Activated naive CD4-positive, alpha-beta T cell treated with anti-CD3 and anti-CD28 coated beads, Interleukin-2, amount 50 U/mL, for 16 hours (primary cell): ENCODE measurements at regions not wholly inside any gene's neighbourhood (a gene's known extent, or its start where the extent isn't known, plus 50 kb on each side); places are given as distances from the start of the nearest gene placed in this dataset.
"Not testable (repeated sequence)": the region's sequence is repeated elsewhere in the genome, so short reads cannot be mapped to it uniquely, and the experiment has no call there.

Experiments
- DNase-seq: peaks from one replicate; pipeline ENCODE4 v3.0.0-alpha.2; 2020

DNA sequence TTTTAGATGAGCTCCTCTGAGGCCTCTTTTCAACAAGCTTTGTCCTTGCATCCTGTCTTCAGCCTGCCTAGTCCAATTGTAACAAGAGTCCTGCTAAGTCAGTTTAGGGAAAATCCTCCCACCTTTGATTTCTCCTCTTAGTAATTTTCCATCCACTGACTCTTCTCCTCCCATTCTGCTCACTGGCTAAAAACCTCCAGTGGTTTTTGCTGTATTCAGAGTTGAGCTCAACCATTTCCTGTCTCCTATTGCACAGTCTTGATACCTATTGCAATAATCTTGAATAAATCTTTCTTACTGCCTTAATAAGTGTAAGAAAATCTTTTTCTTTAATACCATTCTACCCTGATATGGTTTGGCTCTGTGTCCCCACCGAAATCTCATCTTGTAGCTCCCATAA, 117.8 kb upstream of the ENPP6 start:
- DNase-seq: no peak

DNA sequence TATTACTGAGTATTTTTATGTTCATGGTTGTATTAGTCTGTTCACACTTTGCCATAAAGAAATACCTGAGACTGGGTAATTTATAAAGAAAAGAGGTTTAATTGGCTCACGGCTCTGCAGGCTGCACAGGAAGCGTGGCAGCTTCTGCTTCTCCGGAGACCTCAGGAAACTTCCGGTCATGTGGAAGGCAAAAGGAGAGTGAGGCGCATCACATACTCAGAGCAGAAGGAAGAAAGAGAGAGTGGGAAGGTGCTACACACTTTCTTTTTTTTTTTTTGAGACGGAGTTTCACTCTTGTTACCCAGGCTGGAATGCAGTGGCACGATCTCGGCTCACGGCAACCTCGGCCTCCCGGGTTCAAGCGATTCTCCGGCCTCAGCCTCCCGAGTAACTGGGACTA, 115.8 kb upstream of the ENPP6 start:
- DNase-seq: not testable (repeated sequence)

DNA sequence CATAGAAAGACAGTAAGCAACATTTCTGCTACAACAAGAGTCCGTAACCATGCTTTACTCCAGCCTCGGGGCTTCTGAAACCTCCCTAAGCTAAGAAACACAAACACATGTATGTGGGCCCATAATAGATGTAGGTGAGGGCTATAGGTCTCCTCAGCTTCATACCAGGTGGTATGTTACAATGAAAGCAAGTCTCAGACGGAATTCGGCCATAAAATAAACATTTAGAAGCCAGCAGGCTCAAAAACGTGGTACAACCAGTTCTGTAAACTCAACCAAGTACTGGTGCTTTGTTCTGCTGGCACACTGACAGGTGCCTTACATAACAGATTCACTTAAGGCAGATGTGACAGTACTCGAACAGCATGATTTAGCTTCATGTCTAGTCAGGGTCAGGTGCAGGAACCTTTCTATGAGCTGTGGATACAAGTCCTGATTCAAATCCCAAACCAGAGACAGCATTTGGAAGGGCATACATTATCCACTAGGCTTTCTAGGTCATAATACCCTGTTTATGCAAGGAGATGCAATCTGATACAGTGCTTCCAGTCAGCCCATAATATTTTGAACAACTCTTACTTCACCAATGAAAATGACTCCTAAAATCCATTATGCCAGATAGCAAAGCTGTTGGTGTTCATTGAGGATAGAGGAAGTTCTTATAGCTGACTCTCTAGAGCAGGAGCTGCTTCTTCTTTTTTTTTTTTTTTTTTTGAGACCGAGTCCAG, 113.8 kb upstream of the ENPP6 start:
- DNase-seq: no peak

DNA sequence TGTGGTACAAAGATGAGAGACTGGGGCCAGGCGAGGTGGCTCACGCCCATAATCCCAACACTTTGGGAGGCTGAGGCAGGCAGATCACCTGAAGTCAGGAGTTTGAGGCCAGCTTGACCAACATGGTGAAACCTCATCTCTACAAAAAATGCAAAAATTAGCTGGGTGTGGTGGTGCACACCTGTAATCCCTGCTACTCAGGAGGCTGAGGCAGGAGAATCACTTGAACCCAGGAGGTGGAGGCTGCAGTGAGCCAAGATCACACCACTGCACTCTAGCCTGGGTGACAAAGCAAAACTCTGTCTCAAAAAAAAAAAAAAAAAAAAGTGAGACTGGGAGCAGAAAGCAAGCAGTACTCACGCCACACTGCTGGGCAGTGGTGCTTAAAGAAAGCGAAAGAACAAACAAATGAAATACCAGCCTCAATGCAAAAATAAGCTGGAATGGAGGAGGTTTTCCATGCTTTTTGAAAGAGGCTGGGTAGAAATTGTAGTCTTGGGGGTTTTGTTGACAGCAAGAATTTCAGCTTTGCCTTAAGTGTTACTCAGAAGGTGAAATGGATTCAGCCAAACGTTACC, 112.9 kb upstream of the ENPP6 start:
- DNase-seq: not testable (repeated sequence)

DNA sequence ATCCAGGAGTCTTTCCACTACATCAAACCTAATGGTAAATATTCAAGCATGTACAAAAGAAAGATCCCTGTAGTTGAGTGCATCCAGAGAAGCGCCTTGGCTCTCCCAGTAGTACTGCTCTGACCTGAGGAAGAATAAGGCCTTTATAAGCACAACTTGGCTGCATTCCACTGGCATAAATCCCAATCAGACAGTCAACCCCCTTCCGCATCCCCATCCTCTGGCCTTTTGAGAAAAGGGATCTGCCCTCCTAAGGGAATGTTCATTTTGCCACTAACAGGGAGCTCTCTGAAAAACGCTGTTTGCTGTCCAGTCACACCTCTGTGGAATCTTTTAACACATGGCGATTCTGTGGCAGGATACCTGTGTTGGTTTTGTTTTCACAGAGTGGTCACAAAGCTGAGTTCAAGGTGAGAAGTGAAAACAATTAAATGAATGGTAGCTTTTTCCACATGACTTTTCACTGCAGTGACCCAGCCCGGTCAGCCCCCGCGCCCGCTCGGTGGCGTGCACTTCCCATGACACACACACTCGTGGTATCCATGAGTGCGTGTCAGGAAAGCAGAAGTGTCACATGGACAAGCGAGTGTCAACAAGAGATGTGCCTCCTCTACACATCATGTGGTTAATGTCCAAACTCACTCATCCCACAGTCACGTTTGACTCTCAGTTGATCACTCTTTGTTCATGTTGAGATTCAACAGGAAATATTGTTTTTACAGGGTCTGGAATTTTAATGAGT, 112.2 kb upstream of the ENPP6 start:
- no peak for DNase-seq

DNA sequence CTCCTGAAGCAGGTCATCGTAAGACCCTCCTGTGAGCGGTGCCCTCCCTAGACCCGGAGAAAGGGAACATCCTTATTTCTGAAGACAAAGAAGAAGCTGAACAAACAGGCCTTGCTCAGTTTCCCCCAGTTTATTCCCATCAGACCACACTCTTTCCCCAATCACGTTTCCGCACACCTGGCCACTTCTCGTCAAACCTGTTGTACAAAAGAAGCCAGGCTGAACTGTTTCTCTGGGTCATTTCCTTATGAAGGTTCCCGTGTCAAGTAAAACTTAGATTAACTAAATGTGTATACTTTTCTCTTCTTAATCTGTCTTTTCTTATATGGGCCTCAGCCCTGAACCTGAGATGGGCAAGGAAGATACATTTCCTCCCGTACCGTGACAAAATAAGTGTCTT, 111.6 kb upstream of the ENPP6 start:
- no peak for DNase-seq

DNA sequence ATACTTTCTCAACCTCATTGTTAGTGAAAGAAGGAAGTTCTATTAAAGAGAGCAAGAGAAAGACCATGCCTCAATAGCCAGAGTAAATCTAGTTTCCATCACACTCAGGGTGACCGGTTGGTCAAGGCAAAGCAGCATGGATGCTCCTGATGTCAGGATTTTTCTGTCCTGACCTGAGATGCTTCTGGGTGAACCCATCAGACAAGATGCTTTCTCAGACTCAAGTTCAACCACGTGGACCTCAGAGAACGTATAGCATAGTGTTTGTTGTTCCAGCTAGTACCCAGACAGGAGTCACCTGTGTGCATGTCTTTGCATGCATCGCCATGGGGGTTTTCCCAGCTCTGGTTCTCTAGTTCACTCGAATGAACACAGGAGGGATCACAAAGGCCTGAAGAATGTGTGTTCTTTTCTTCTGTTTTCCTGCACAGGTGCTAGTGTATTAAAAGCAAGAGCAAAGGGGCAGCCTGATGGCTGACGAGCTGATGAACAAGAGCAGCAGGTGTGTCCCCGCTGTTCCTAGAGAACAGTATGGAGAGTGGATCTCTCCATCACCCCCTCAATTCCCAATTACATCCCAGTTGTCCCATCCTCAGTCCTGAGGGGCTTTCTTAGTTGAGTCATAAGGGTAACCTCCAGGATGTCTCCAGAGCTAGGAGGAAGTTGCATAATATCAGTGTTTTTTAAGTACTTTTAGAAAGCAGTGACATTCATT, 110.5 kb upstream of the ENPP6 start:
- DNase-seq: peak; percentile 60

DNA sequence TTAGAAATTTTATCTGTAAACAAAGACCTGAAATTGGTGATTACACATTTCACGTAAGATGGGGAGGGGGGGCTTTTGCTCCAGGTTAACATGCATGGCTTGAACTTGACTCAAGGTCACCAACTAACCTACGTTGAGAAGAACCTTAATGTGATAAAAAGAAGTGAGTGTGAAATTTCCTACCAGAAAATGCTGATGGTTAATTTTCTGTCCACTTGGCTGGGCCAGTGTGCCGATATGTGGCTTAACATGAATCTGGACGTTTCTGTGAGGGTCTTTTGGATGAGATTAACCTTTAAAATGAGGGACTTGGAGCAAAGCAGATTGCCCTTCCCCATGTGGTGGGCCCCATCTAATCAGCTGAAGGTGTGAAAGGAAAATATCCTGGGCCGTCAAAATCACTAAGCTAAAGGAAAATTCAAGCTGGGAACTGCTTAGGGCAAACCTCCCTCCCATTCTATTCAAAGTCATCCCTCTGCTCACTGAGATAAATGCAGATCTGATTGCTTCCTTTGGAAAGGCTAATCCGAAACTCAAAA, 107.3 kb upstream of the ENPP6 start:
- DNase-seq: no peak

DNA sequence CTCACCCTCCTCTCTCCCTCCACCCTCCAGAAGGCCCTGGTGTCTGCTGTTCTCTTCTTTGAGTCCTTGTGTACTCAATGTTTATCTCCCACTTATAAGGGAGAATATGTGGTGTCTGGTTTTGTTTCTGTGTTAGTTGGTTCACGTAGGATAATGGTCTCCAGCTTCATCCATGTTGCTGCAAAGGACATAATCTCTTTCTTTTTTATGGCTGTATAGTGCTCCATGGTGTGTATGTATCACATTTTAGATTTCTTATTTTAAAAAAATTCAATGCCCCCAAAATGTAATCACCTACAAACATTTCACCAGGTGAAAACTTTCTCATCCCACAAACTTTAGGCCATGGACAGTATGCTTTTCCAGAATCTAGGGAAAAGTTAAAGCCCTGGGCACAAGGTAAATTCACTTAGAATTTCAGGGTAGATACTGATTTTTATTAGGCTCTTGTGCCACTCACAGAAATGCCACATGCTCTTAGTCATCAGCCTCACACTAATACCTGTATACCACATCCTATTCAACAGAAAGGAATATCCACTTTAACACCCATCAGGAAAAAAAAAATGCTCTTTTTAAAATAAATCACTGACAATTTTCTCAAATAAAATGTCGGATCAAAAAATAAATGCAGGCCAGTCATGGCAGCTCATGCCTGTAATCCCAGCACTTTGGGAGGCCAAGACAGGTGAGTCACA, 104.8 kb upstream of the ENPP6 start:
- DNase-seq: no peak

DNA sequence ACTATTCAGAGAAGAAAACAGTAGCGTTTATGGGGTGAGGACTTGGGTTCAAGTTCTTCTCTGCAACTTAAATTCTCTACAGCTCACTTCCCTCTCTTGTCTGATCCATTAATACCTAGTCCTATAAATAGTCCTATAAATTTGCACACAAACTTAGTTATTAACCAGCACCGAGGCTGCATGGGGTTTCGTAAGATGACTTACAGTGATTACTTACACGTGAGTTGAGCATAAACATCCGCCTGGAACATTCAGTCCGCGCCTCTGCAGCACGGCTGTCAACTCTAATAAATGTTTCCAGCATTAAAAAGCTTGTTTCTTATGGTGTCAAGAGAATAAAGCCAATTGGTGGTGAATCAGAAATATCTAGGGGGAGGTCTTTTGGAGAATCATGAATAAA, 103.0 kb upstream of the ENPP6 start:
- DNase-seq: no peak

DNA sequence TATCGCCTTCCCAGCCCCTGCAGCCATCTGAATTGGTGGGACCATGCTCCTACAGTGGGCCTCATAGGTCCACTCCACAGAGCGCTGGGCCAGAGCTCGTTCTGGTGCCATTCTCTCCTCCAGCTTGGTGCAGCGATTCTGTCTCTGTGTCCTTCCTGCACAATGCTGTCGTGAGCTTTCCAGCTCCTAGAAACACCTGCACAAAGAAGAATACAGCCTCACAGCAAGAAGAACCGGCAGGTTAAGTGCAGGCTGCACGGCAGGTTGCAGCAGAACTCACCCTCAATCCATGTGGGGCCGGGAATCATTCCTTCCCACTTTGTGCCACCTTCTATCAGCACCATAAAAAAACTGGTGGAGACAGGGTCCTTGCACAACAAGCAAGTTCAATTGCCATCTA, 101.2 kb upstream of the ENPP6 start:
- DNase-seq: no peak

DNA sequence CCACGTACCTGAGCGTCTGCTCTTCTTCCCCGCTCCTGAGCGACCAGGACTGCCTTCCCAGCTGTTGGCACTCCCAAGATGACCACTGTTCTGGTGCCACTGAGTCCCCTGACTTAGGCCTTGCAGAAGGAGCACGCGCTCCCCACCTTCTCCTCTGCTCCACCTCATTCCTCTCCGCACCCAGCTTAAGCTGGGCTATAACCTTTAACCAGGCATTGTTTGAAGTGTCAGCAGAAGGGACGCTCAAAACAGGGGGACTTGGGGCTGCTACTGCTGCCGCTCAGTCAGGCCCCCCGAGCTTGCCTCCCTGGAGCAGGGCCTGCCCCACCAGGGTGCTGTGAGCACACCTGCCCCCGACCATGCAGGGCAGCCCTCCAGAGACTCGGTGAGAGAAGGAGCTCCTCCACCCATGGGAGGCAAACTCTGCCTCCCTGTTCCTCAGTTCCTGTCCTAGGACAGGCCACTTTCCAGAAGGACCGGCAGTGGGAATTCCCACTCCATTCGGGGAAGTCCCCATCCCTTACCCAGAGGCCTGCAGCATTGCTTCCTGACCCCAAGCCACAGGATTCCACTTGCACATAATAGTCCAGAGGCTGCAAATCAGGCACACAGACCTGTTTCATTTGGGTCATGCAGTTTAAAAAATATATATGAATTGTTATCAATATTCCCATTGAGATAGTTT, 99.7 kb upstream of the ENPP6 start:
- no peak for DNase-seq

DNA sequence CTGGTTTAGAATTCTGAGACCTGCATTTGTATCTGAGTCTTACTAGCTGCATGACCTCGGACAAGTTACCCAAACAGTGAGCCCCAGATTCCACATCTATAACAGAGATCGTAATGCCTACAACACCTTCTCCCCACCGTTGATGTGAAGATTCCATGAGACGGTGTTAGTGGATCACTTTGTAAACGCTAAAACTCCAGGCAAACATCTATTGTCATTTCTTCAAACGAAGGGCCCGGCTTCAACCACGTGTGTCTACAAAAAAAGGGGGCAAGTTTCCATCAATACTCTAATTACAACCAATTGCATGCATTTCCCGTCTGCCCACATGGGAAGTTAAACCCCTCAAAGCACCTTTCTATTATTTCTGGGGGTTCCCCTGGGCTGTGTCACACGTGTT, 99.1 kb upstream of the ENPP6 start:
- DNase-seq: no peak

DNA sequence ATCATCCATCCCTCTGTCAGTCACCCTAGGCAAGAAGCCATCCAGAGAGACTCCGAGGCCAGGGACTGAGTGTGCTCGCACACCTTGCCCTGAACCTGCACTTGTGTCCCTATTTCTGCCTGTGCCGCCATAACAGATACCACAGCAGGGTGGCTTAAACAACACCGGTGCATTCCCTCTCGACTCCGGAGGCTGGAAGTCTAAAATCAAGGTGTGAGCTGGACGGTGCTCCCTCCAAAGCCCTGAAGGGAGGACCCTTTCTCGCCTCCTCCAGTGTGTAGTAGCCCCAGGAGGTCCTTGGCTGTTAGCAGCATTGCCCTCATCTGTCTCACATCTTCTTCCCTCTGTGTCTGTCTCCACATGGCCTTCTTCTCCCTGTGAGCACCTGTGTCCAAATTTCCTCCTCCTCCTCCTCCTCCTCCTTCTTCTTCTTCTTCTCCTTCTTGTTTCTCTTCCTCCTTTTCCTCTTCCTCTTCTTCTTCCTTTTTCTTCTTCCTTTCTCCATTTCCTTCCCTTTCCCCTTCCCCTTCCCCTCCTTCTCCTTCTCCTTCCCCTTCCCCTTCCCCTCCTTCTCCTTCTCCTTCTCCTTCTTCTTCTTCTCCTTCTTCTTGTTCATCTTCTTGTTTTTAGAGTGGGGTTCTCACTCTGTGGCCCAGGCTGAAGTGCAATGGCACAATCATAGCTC, 98.1 kb upstream of the ENPP6 start:
- no peak for DNase-seq

DNA sequence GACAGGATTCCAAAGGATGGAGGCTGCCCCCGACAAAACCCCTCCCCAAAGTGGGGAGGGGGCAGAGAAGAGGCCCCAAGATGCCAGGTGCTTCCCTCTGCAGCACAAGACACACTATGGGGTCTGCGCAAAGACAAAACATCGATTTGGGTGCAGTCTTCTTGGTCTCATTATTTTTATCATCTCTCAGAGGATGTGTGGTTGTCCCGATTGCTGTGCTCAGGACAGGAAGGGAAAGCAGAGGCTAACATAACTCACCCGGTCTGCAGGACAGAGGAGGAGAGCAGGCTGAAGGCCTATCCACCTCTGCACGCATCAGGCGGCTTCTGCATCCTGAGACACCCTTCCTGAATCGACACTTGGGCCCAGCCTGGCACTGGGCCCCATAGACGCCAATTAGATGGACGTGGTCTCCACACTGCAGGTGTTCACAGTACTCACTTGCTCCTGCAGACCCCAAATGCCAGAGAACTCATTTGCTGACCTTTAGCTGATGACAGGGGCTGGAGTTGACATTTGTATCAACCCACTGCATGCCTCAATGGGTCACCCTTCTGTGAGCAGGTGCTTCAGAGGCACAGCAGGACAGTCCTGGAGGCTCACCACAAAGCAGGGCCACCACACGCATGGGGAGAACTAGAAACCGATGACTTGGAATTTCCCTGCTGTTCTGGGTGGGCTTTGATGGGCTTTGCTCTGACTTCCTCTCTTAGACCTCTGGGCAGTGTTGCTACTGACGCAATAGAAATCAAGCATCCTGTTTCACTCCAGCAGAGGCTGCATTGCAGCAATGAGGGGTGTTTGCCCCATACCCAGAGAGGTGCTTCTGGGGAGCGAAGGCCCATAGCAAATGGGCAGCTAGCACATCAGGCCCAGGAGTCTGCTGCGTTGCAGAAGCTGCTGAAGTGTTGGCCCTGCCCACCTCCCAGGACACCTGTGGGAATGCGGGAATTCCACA, 96.3 kb upstream of the ENPP6 start:
- no peak for DNase-seq

DNA sequence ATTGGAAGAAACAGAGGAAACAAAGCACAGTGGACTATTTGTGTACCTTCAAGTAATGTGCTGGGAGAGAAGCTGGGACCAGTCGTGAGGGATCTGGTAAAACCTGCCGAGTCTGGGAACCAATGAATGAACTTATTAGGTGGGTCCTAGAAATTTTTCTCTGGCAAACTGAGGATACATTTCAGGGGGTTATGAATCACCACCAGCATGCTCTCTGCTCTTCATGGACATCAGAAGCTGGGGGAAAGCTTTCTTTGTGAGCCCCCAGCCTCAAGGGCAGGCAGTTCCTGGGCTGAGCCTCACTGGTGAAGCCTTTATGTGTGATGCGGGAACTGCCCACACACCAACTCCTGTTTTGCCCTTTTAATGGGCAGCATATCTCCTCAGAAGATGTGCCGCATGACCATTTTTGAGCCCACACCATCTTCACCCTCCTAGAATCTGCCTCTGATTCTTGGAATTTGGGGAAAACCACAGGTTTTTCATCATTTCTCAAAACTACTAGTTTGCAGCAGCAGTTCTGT, 95.4 kb upstream of the ENPP6 start:
- DNase-seq: no peak

DNA sequence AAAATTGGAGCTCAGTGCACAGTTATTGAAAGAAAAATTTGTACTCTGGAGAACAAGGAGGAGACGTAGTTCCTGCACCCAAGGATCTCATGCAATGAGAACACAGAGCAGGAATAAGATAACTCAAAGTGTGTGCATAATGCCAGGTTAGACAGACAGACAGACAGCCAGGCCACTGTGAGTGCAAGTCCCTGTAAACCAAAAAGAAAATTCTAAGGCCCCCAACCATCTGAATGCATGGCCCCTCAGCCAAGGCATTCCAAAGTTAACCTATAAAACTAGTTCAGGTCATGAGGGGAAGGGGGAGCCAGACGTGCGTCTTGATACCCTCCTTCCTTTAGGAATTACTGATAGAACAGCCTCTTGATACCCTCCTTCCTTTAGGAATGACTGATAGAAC, 94.5 kb upstream of the ENPP6 start:
- no peak for DNase-seq

DNA sequence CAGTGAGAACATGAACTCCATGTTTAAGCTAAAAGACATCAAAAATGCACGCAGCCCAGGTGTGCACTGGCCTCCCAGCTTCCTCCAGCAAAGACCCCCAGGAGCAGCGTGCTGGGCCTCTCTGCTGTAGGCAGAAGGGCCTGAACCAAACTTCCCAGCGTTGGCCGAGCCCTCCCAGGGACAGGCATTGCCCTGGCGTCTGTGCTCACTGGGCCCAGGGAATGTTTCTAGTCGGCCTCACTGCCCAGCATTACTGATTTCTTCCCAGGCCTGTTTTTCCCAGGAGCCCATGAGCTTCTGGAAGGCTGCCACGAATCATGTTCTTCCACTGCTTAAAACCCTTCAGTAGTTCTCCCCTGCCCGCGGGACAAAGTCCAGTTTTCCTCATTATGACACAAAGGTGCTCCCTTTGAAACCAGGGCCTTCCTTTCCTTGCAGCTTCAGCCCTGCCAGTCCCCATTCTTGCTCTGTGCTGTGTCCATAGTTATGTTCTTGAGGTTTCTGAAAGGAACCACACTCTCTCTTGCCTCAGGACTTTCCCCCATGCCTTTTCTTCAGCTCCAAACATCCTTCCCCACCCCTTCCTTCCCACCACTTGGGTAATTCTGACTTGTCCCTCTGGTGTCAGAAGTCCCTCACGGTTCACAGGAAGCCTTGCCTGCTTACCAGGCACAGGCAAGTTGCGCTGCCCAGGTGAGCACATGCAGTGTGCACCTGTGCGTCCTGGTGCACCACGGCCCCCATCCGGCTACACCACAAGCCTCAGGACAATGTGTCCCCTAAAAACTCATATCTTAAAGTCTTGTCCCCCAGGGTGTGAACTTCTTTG, 93.4 kb upstream of the ENPP6 start:
- DNase-seq: no peak

DNA sequence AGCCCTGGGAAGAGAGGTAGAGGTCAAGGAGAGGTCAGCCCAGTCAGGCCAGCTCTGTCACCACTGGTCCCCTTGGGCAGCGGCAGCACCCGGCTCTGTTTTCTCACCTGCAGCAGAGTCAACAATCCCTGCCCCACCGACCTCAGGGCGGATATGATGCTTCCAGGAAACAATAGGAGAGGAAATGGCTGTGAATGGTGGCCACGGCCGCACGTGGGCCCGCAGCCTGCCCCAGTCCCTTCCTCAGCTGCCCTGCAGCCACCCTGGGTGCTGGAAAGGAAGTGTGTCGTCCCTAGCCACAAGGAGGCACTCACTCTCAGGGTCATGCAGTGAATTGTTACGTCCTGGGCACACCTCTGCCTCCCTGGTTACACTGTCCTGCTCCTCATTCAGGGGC, 92.5 kb upstream of the ENPP6 start:
- DNase-seq: no peak
